Right lobe of liver (tissue), 6 donors: ENCODE measurements at regions not wholly inside any gene's neighbourhood (a gene's known extent, or its start where the extent isn't known, plus 50 kb on each side); places are given as distances from the start of the nearest gene placed in this dataset.
A peak's percentile ranks its signal among the peaks of the same experiment; 100 is the strongest.

Source experiments
- ATAC-seq, 4 donors: fragments of 200-7000 bp; cut with Tn5 transposase; one replicate each; pipeline ENCODE4 v1.9.1; 2020; ENCODE audit warnings: mild to moderate bottlenecking in 4 of 4, moderate library complexity in 4 of 4
- DNase-seq, 3 donors: peaks; one replicate each; pipeline ENCODE4 v3.0.0-alpha.2; 2020
- H3K27ac ChIP-seq, 3 donors: fragments of 200-600 bp; one replicate each; pipeline ENCODE4 v1.8.0; 2022
- H3K27me3 ChIP-seq, 2 donors: fragments of 200-600 bp; one replicate each; pipeline ENCODE4 v1.8.0; 2022
- H3K36me3 ChIP-seq, 4 donors: fragments of 200-600 bp; sonication (generic) in 1 of 4; one replicate each; pipeline versions ENCODE4 v1.5.1 to v1.8.0; 2017 to 2022; ENCODE audit warnings: control low read depth in 1 of 4
- H3K4me1 ChIP-seq, 4 donors: fragments of 200-600 bp; sonication (generic) in 1 of 4; one replicate each; pipeline versions ENCODE4 v1.5.1 to v1.8.0; 2017 to 2022; ENCODE audit warnings: control low read depth in 1 of 4
- H3K4me3 ChIP-seq, 3 donors: fragments of 200-600 bp; one replicate each; pipeline ENCODE4 v1.8.0; 2022
- H3K9me3 ChIP-seq, 4 donors: fragments of 200-600 bp; sonication (generic) in 1 of 4; one replicate each; pipeline versions ENCODE4 v1.5.1 to v1.8.0; 2017 to 2022; ENCODE audit warnings: control low read depth in 1 of 4
- POLR2A ChIP-seq: fragments of 450-650 bp; IDR thresholded peaks from one replicate; pipeline ENCODE4 v1.6.1; 2017; ENCODE audit warnings: antibody characterized with exemption, mild to moderate bottlenecking
- WGBS: methylation state at CpG from one replicate; pipeline ENCODE4 v1.1.6; 2018; ENCODE audit warnings: low coverage, low lambda C conversion rate; ENCODE audit not compliant: insufficient coverage; ENCODE audit errors: missing lambda C conversion rate; 5-methylcytosine and 5-hydroxymethylcytosine counted together
- intact Hi-C, 2 donors: fragments of 100-400 bp; cut with DNase I; formaldehyde crosslinking; loops; one replicate each; pipeline versions ENCODE4 v1.11.2 to v1.14.1; 2022
- TF ChIP-seq, protein P1 (sequence below), 4 donors: fragments of 200-600 bp in 3 of 4; fragments of 450-650 bp in 1 of 4; IDR thresholded peaks; one replicate each; pipeline versions ENCODE4 v1.5.1 to v1.8.0; 2016 to 2022; ENCODE audit warnings: antibody characterized with exemption in 4 of 4, mild to moderate bottlenecking in 2 of 4
- donor health status: DM: no; HTN: yes; CAD: no.
- donor health status: DM: no; HTN: no; CAD: no.
- donor health status: DM: no; HTN: no; CAD: no.
- donor health status: DM: no; HTN: yes; CAD: no.
- donor health status: DM: no; HTN: yes; CAD: no.

DNA sequence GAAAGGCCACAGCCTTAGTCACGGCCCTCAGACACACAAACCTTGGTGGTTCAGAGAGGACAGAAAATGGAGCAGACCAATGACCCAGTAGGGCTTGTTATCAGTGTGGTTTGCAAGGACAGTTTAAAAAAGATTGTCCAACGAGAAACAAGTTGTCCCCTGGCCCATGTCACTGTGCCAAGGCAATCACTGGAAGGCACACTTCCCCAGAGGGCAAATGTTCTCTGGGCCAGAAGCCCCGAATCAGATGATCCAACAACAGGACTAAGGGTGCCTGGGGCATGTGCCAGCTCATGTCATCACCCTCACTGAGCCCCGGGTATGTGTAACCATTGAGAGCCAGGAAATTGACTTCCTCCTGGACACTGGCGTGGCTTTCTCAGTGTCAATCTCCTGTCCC is 950.1 kb upstream of the CTNND2 start:
- WGBS, result 50% methylated on average over 2 of the region's 5 CpGs
- ATAC-seq (no peak), DNase-seq (peak in 2 of 3 donors; percentile 35 to 87)
- Histone ChIP-seq H3K9me3 (no peaks in the 10 kb centered on the region), H3K27me3 (no peaks in the 10 kb centered on the region), H3K4me1 (no peaks in the 10 kb centered on the region), H3K36me3 (no peaks in the 10 kb centered on the region), H3K27ac (no peak overlapping the region), H3K4me3 (no peak overlapping the region)
- intact Hi-C loops, result no loop called here
- no peak for TF ChIP-seq POLR2A
- TF ChIP-seq, protein P1, sequence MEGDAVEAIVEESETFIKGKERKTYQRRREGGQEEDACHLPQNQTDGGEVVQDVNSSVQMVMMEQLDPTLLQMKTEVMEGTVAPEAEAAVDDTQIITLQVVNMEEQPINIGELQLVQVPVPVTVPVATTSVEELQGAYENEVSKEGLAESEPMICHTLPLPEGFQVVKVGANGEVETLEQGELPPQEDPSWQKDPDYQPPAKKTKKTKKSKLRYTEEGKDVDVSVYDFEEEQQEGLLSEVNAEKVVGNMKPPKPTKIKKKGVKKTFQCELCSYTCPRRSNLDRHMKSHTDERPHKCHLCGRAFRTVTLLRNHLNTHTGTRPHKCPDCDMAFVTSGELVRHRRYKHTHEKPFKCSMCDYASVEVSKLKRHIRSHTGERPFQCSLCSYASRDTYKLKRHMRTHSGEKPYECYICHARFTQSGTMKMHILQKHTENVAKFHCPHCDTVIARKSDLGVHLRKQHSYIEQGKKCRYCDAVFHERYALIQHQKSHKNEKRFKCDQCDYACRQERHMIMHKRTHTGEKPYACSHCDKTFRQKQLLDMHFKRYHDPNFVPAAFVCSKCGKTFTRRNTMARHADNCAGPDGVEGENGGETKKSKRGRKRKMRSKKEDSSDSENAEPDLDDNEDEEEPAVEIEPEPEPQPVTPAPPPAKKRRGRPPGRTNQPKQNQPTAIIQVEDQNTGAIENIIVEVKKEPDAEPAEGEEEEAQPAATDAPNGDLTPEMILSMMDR (IDR thresholded peaks at IDR 0.05), result no peak

- no peak overlapping the region for H3K27ac ChIP-seq
- H3K4me3 ChIP-seq, result no peak overlapping the region
- H3K36me3 ChIP-seq, result no peaks in the 10 kb centered on the region
- WGBS, result 48% methylated on average over 5 of the region's 5 CpGs
- DNase-seq, result no peak
- intact Hi-C loops, result no loop called here
- H3K9me3 ChIP-seq, result no peaks in the 10 kb centered on the region
- no peaks in the 10 kb centered on the region for H3K27me3 ChIP-seq
- no peak for ATAC-seq
- TF ChIP-seq POLR2A, result no peak
- TF ChIP-seq, protein P1 (IDR thresholded peaks at IDR 0.05), result no peak
- no peaks in the 10 kb centered on the region for H3K4me1 ChIP-seq
Observed at GRCh38 chr5:12851761-12852160, 947.5 kb upstream of the CTNND2 start.

GRCh38 chr5:12848709-12849108 is 944.5 kb upstream of the CTNND2 start:
- TF ChIP-seq, protein P1 (IDR thresholded peaks at IDR 0.05), result no peak
- ATAC-seq, result no peak
- H3K36me3 ChIP-seq, result no peaks in the 10 kb centered on the region
- no peak for DNase-seq
- H3K9me3 ChIP-seq, result no peaks in the 10 kb centered on the region
- WGBS, result 50% methylated on average over 1 of the region's 1 CpG
- H3K4me1 ChIP-seq, result no peaks in the 10 kb centered on the region
- no peak overlapping the region for H3K4me3 ChIP-seq
- H3K27me3 ChIP-seq, result no peaks in the 10 kb centered on the region
- H3K27ac ChIP-seq, result no peak overlapping the region
- intact Hi-C loops, result no loop called here

- intact Hi-C loops, result no loop called here
- WGBS, result 55% methylated on average over 4 of the region's 5 CpGs
- TF ChIP-seq, protein P1 (IDR thresholded peaks at IDR 0.05), result no peak
- no peak for TF ChIP-seq POLR2A
Observed at GRCh38 chr5:12845549-12846159, 941.4 kb upstream of the CTNND2 start.

DNA sequence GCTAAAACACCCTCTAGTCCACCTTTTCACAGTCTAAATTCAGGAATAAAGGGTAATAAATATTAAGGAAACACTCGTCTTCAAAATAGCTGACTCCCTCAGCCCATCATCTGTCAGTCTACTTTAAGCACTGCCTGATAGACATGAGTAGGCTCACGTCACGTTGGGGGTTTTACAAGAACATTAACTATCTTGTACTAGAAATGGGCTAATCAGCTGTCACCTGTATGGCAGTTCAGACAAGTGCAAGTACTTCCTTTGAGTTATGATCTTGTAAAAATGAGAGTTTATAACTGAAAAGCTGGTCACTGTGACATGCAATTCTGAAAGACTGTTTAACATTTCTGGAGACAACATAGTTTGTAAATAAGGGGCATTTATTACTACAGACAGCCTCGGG is 936.7 kb upstream of the CTNND2 start:
- WGBS, result 25% methylated on average over 4 of the region's 4 CpGs
- intact Hi-C loops, result no loop called here
- Histone ChIP-seq H3K4me3 (no peak overlapping the region), H3K27me3 (no peaks in the 10 kb centered on the region), H3K4me1 (no peaks in the 10 kb centered on the region), H3K36me3 (no peaks in the 10 kb centered on the region), H3K9me3 (no peaks in the 10 kb centered on the region), H3K27ac (no peak overlapping the region)
- DNase-seq (no peak), ATAC-seq (no peak)
- TF ChIP-seq, protein P1 (IDR thresholded peaks at IDR 0.05), result no peak
- no peak for TF ChIP-seq POLR2A

More at GRCh38 chr5:12845549-12846159, 941.4 kb upstream of the CTNND2 start:
- no peaks in the 10 kb centered on the region for H3K36me3 ChIP-seq
- ATAC-seq (no peak), DNase-seq (no peak)
- no peak overlapping the region for H3K4me3 ChIP-seq
- no peaks in the 10 kb centered on the region for H3K4me1 ChIP-seq
- no peak overlapping the region for H3K27ac ChIP-seq
- H3K9me3 ChIP-seq, result no peaks in the 10 kb centered on the region
- no peaks in the 10 kb centered on the region for H3K27me3 ChIP-seq
